Right lobe of liver (tissue), 4 donors: ENCODE measurements at regions not wholly inside any gene's neighbourhood (a gene's known extent, or its start where the extent isn't known, plus 50 kb on each side); places are given as distances from the start of the nearest gene placed in this dataset.

Experiments used
- POLR2A ChIP-seq: fragments of 450-650 bp; IDR thresholded peaks from one replicate; pipeline ENCODE4 v1.6.1; 2017; ENCODE audit warnings: antibody characterized with exemption, mild to moderate bottlenecking
- TF ChIP-seq, protein P1 (sequence below), 4 donors: fragments of 200-600 bp in 3 of 4; fragments of 450-650 bp in 1 of 4; IDR thresholded peaks; one replicate each; pipeline versions ENCODE4 v1.5.1 to v1.8.0; 2016 to 2022; ENCODE audit warnings: antibody characterized with exemption in 4 of 4, mild to moderate bottlenecking in 2 of 4
- donor health status: DM: no; HTN: no; CAD: no.
- donor health status: DM: no; HTN: no; CAD: no.
- donor health status: DM: no; HTN: yes; CAD: no.

DNA sequence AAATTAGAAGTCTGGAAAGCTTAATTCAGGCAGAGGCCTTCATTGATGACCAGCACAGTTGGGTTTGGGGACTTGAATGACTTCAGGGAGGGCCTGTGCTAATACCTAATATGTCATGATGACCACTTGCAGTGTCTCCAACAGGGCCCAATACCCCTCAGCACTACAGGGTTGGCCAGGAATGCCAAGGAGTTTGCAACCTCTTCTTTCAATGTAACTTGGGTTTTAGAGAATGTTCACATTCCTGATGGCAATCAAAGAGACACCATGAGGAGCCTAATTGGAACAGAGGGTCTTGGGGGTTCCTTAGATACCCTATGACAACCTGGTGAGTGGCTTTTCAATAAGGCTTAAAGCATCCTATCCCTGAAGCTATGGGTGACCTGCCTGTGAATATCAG, 52.4 kb upstream of the ST8SIA3 start:
- no peak for TF ChIP-seq POLR2A
- TF ChIP-seq, protein P1, sequence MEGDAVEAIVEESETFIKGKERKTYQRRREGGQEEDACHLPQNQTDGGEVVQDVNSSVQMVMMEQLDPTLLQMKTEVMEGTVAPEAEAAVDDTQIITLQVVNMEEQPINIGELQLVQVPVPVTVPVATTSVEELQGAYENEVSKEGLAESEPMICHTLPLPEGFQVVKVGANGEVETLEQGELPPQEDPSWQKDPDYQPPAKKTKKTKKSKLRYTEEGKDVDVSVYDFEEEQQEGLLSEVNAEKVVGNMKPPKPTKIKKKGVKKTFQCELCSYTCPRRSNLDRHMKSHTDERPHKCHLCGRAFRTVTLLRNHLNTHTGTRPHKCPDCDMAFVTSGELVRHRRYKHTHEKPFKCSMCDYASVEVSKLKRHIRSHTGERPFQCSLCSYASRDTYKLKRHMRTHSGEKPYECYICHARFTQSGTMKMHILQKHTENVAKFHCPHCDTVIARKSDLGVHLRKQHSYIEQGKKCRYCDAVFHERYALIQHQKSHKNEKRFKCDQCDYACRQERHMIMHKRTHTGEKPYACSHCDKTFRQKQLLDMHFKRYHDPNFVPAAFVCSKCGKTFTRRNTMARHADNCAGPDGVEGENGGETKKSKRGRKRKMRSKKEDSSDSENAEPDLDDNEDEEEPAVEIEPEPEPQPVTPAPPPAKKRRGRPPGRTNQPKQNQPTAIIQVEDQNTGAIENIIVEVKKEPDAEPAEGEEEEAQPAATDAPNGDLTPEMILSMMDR (IDR thresholded peaks at IDR 0.05): no peak
